ENCODE measurements at regions not wholly inside any gene's neighbourhood (a gene's known extent, or its start where the extent isn't known, plus 50 kb on each side); places are given as distances from the start of the nearest gene placed in this dataset.

- TF ChIP-seq CTCF (IDR thresholded peaks at IDR 0.05; ENCODE audit: low read length): no peak
- TF ChIP-seq EZH2 (IDR thresholded peaks at IDR 0.05; ENCODE audit: borderline replicate concordance, low read length): no peak
Measured at GRCh38 chr12:115335594-115335993, 651.6 kb upstream of the TBX3 start.

Measured in OCI-LY1 (cell line).